Hepatocyte (in vitro differentiated cells): ENCODE measurements at regions not wholly inside any gene's neighbourhood (a gene's known extent, or its start where the extent isn't known, plus 50 kb on each side); places are given as distances from the start of the nearest gene placed in this dataset.

Experiments used
- DNase-seq: peaks from one replicate; pipeline ENCODE4 v3.0.0-alpha.2; 2016; ENCODE audit warnings: low spot score
- H2AFZ ChIP-seq: fragments of 200-600 bp; sonication (generic); 2 replicates; pipeline ENCODE4 v1.6.0; 2016; ENCODE audit warnings: antibody characterized with exemption, mild to moderate bottlenecking
- H3K27ac ChIP-seq: fragments of 200-600 bp; sonication (generic); 2 replicates; pipeline ENCODE4 v1.5.1; 2016; ENCODE audit warnings: mild to moderate bottlenecking
- H3K27me3 ChIP-seq: fragments of 200-600 bp; sonication (generic); 2 replicates; pipeline ENCODE4 v1.6.1; 2016
- H3K36me3 ChIP-seq: fragments of 200-600 bp; sonication (generic); replicated peaks from 2 replicates; pipeline ENCODE4 v1.5.1; 2016; ENCODE audit warnings: low read depth; ENCODE audit not compliant: insufficient read depth
- H3K4me1 ChIP-seq: fragments of 200-600 bp; sonication (generic); 2 replicates; pipeline ENCODE4 v1.5.1; 2016; ENCODE audit warnings: mild to moderate bottlenecking, moderate library complexity; ENCODE audit not compliant: insufficient read depth
- H3K4me2 ChIP-seq: fragments of 200-600 bp; sonication (generic); 2 replicates; pipeline ENCODE4 v1.6.0; 2016
- H3K4me3 ChIP-seq: fragments of 200-600 bp; sonication (generic); 2 replicates; pipeline ENCODE4 v1.5.1; 2016; ENCODE audit warnings: mild to moderate bottlenecking
- H3K79me2 ChIP-seq: fragments of 200-600 bp; sonication (generic); 2 replicates; pipeline ENCODE4 v1.6.0; 2017; ENCODE audit warnings: mild to moderate bottlenecking
- H3K9me2 ChIP-seq: fragments of 200-600 bp; sonication (generic); replicated peaks from 2 replicates; pipeline ENCODE4 v1.6.0; 2017; ENCODE audit warnings: mild to moderate bottlenecking; ENCODE audit not compliant: insufficient read depth
- H3K9me3 ChIP-seq: fragments of 200-600 bp; sonication (generic); 2 replicates; pipeline ENCODE4 v1.5.1; 2016; ENCODE audit warnings: low read depth, mild to moderate bottlenecking
- H4K20me1 ChIP-seq: fragments of 200-600 bp; sonication (generic); 2 replicates; pipeline ENCODE4 v1.6.0; 2016; ENCODE audit warnings: mild to moderate bottlenecking; ENCODE audit not compliant: insufficient read depth, poor library complexity, severe bottlenecking
- CTCF ChIP-seq: fragments of 200-600 bp; sonication (generic); IDR thresholded peaks from 2 replicates; pipeline ENCODE4 v1.5.1; 2016; ENCODE audit warnings: antibody characterized with exemption, mild to moderate bottlenecking; ENCODE audit not compliant: poor library complexity
- EZH2 ChIP-seq: fragments of 200-600 bp; sonication (generic); IDR thresholded peaks from 2 replicates; pipeline ENCODE4 v1.6.1; 2016; ENCODE audit warnings: antibody characterized with exemption, mild to moderate bottlenecking, borderline replicate concordance
- EZH2phosphoT487 ChIP-seq: fragments of 200-600 bp; sonication (generic); IDR thresholded peaks from one replicate; pipeline ENCODE4 v1.6.1; 2018; ENCODE audit warnings: antibody characterized with exemption, mild to moderate bottlenecking, low read depth, moderate library complexity; ENCODE audit not compliant: unreplicated experiment, severe bottlenecking
- WGBS: methylation state at CpG from one replicate; pipeline ENCODE4 v1.1.6; 2016; ENCODE audit warnings: low lambda C conversion rate; ENCODE audit errors: missing lambda C conversion rate; 5-methylcytosine and 5-hydroxymethylcytosine counted together

- H3K4me2 ChIP-seq = no peak overlapping the region
- 90% methylated on average over 14 of the region's 14 CpGs for WGBS
Measured at GRCh38 chr3:127445581-127446343, 144.8 kb downstream of the TPRA1 start.

GRCh38 chr3:127444761-127445160 is 145.8 kb downstream of the TPRA1 start:
- no peaks in the 10 kb centered on the region for H4K20me1 ChIP-seq
- no peak overlapping the region for H3K27ac ChIP-seq
- no peaks in the 10 kb centered on the region for H3K36me3 ChIP-seq
- H3K4me2 ChIP-seq = no peak overlapping the region
- no peak for DNase-seq
- TF ChIP-seq EZH2phosphoT487 (no peak), EZH2 (no peak), CTCF (no peak)
- no peaks in the 10 kb centered on the region for H3K9me2 ChIP-seq
- H3K4me3 ChIP-seq = no peak overlapping the region
- H3K79me2 ChIP-seq = no peaks in the 10 kb centered on the region
- 89% methylated on average over 2 of the region's 2 CpGs for WGBS
- no peaks in the 10 kb centered on the region for H3K27me3 ChIP-seq
- no peaks in the 10 kb centered on the region for H3K9me3 ChIP-seq
- H3K4me1 ChIP-seq = no peaks in the 10 kb centered on the region
- H2AFZ ChIP-seq = no peak overlapping the region

More at GRCh38 chr3:127445581-127446343, 144.8 kb downstream of the TPRA1 start:
- H3K36me3 ChIP-seq = no peaks in the 10 kb centered on the region
- H2AFZ ChIP-seq = no peak overlapping the region
- no peaks in the 10 kb centered on the region for H3K4me1 ChIP-seq
- no peaks in the 10 kb centered on the region for H4K20me1 ChIP-seq
- H3K27ac ChIP-seq = no peak overlapping the region
- no peaks in the 10 kb centered on the region for H3K9me2 ChIP-seq
- no peak for TF ChIP-seq EZH2
- TF ChIP-seq CTCF = no peak
- TF ChIP-seq EZH2phosphoT487 = no peak
- no peak for DNase-seq
- H3K27me3 ChIP-seq = no peaks in the 10 kb centered on the region
- no peaks in the 10 kb centered on the region for H3K79me2 ChIP-seq
- H3K9me3 ChIP-seq = no peaks in the 10 kb centered on the region
- no peak overlapping the region for H3K4me3 ChIP-seq

GRCh38 chr3:127443581-127444375 is 146.8 kb downstream of the TPRA1 start:
- Histone ChIP-seq H3K27me3 (no peaks in the 10 kb centered on the region), H3K27ac (no peak overlapping the region), H2AFZ (no peak overlapping the region), H3K79me2 (no peaks in the 10 kb centered on the region), H3K36me3 (no peaks in the 10 kb centered on the region), H4K20me1 (no peaks in the 10 kb centered on the region), H3K4me2 (no peak overlapping the region), H3K4me1 (no peaks in the 10 kb centered on the region), H3K4me3 (no peak overlapping the region), H3K9me3 (no peaks in the 10 kb centered on the region), H3K9me2 (no peaks in the 10 kb centered on the region)
- TF ChIP-seq EZH2 (no peak), EZH2phosphoT487 (no peak), CTCF (no peak)
- no peak for DNase-seq
- 86% methylated on average over 15 of the region's 15 CpGs for WGBS
